ENCODE measurements at regions not wholly inside any gene's neighbourhood (a gene's known extent, or its start where the extent isn't known, plus 50 kb on each side); places are given as distances from the start of the nearest gene placed in this dataset.

DNA sequence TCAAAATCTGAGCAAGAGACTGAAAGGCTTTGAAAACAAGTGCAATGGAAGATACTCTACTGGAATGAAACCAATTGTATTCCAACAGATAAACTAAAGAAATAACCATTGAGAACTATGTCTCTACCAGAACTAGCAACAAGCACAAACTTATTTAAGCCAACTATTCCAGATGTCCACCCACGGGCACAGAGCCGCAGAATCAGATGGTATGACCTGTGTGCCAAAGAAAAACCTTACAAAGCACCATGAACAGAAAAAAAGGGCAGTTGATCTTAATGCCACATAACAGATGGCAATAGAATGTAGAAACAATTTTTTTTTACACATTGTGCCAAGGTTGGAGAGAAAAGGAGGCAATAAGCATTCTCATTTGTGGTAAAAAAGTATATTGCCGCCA, 269.3 kb upstream of the ADGRL3 start:
- no peaks in the 10 kb centered on the region for H4K20me1 ChIP-seq (ENCODE audit: insufficient read depth, low read length)
- H3K4me1 ChIP-seq (ENCODE audit: insufficient read depth, low read length): no peaks in the 10 kb centered on the region
- no peak overlapping the region for H3K4me2 ChIP-seq (ENCODE audit: low read depth, low read length)
- ChIA-PET POLR2A (no interaction called here), CTCF (ENCODE audit: low intra/inter-chr PET ratio, low total read pairs) (no interaction called here)
- intact Hi-C loops (cut with micrococcal nuclease; ENCODE audit: unreplicated experiment) (no loop called here), in situ Hi-C loops (cut with HindIII; ENCODE audit: extremely low pct_ligation_motif_present, low pct_unique_long_range_greater_than_20kb) (no loop called here)
- H3K79me2 ChIP-seq (ENCODE audit: insufficient read depth, low read length): no peaks in the 10 kb centered on the region
- DNase-seq (ENCODE audit: low spot score) (no peak), ATAC-seq (no peak), FAIRE-seq (no peak)
- H3K27ac ChIP-seq (ENCODE audit: extremely low read length, insufficient read depth, low read length): no peak overlapping the region
- no TSS peak for BruUV-seq (replicated peaks)
- H2AFZ ChIP-seq (ENCODE audit: low read length): no peak overlapping the region
- H3K9me3 ChIP-seq (ENCODE audit: low read length): no peaks in the 10 kb centered on the region
- no peak overlapping the region for H3K9ac ChIP-seq (ENCODE audit: insufficient read depth, low read depth, low read length)
- H3K27me3 ChIP-seq (ENCODE audit: control insufficient read depth in 1 of 2, insufficient read depth in 2 of 2, low read length in 2 of 2): no peaks in the 10 kb centered on the region
- H3K36me3 ChIP-seq (replicated peaks in 1 of 2; ENCODE audit: control insufficient read depth in 1 of 2, insufficient read depth in 2 of 2, low read length in 2 of 2): no peaks in the 10 kb centered on the region
- TF ChIP-seq ZMYM4 (CRISPR knock-in tag; IDR thresholded peaks at IDR 0.05) (no peak), CAMTA2 (CRISPR knock-in tag; IDR thresholded peaks at IDR 0.05; ENCODE audit: borderline replicate concordance) (no peak), RBAK (CRISPR knock-in tag; IDR thresholded peaks at IDR 0.05) (no peak), SNAPC2 (CRISPR knock-in tag; IDR thresholded peaks at IDR 0.05) (no peak), CBX2 (IDR thresholded peaks at IDR 0.05; ENCODE audit: low read depth, low read length) (no peak), CBX2 (CRISPR knock-in tag; IDR thresholded peaks at IDR 0.05; ENCODE audit: low read depth) (no peak), PTBP1 (IDR thresholded peaks at IDR 0.05; ENCODE audit: low read depth, low read length, poor library complexity, severe bottlenecking) (no peak), ZNF564 (CRISPR knock-in tag; IDR thresholded peaks at IDR 0.05) (no peak), POLR2AphosphoS5 (IDR thresholded peaks at IDR 0.05; ENCODE audit: low read depth, low read length) (no peak)
- TF ChIP-seq, protein P1, sequence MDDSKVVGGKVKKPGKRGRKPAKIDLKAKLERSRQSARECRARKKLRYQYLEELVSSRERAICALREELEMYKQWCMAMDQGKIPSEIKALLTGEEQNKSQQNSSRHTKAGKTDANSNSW (CRISPR knock-in tag; IDR thresholded peaks at IDR 0.05; ENCODE audit: borderline replicate concordance): no peak
- TF ChIP-seq, protein P2, sequence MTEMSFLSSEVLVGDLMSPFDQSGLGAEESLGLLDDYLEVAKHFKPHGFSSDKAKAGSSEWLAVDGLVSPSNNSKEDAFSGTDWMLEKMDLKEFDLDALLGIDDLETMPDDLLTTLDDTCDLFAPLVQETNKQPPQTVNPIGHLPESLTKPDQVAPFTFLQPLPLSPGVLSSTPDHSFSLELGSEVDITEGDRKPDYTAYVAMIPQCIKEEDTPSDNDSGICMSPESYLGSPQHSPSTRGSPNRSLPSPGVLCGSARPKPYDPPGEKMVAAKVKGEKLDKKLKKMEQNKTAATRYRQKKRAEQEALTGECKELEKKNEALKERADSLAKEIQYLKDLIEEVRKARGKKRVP (CRISPR knock-in tag; IDR thresholded peaks at IDR 0.05): no peak
- TF ChIP-seq, protein P3, sequence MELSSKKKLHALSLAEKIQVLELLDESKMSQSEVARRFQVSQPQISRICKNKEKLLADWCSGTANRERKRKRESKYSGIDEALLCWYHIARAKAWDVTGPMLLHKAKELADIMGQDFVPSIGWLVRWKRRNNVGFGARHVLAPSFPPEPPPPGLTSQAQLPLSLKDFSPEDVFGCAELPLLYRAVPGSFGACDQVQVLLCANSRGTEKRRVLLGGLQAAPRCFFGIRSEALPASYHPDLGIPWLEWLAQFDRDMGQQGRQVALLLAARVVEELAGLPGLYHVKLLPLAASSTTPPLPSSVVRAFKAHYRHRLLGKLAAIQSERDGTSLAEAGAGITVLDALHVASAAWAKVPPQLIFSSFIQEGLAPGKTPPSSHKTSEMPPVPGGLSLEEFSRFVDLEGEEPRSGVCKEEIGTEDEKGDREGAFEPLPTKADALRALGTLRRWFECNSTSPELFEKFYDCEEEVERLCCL (CRISPR knock-in tag; IDR thresholded peaks at IDR 0.05; ENCODE audit: borderline replicate concordance): no peak
- TF ChIP-seq, protein P4, sequence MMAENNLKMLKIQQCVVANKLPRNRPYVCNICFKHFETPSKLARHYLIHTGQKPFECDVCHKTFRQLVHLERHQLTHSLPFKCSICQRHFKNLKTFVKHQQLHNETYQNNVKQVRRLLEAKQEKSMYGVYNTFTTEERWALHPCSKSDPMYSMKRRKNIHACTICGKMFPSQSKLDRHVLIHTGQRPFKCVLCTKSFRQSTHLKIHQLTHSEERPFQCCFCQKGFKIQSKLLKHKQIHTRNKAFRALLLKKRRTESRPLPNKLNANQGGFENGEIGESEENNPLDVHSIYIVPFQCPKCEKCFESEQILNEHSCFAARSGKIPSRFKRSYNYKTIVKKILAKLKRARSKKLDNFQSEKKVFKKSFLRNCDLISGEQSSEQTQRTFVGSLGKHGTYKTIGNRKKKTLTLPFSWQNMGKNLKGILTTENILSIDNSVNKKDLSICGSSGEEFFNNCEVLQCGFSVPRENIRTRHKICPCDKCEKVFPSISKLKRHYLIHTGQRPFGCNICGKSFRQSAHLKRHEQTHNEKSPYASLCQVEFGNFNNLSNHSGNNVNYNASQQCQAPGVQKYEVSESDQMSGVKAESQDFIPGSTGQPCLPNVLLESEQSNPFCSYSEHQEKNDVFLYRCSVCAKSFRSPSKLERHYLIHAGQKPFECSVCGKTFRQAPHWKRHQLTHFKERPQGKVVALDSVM (CRISPR knock-in tag; IDR thresholded peaks at IDR 0.05): no peak
- TF ChIP-seq, protein P5, sequence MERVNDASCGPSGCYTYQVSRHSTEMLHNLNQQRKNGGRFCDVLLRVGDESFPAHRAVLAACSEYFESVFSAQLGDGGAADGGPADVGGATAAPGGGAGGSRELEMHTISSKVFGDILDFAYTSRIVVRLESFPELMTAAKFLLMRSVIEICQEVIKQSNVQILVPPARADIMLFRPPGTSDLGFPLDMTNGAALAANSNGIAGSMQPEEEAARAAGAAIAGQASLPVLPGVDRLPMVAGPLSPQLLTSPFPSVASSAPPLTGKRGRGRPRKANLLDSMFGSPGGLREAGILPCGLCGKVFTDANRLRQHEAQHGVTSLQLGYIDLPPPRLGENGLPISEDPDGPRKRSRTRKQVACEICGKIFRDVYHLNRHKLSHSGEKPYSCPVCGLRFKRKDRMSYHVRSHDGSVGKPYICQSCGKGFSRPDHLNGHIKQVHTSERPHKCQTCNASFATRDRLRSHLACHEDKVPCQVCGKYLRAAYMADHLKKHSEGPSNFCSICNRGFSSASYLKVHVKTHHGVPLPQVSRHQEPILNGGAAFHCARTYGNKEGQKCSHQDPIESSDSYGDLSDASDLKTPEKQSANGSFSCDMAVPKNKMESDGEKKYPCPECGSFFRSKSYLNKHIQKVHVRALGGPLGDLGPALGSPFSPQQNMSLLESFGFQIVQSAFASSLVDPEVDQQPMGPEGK (CRISPR knock-in tag; IDR thresholded peaks at IDR 0.05): no peak
- 13% methylated on average over 3 of the region's 3 CpGs for WGBS (ENCODE audit: low lambda C conversion rate)
- H3K4me3 ChIP-seq (replicated peaks in 1 of 3; ENCODE audit: insufficient read depth in 1 of 3, low read depth in 2 of 3, low read length in 3 of 3): no peak overlapping the region
